Common myeloid progenitor, CD34-positive (primary cell): ENCODE measurements at regions not wholly inside any gene's neighbourhood (a gene's known extent, or its start where the extent isn't known, plus 50 kb on each side); places are given as distances from the start of the nearest gene placed in this dataset.
"Not testable (repeated sequence)": the region's sequence is repeated elsewhere in the genome, so short reads cannot be mapped to it uniquely, and the experiment has no call there.

Experiments
- CTCF ChIA-PET: fragments of 350-600 bp; sonication (Branson Sonifier 250); formaldehyde crosslinking; loops from one replicate; lab custom pipeline; 2021; ENCODE audit warnings: antibody characterized with exemption; lab: Charles Lee
- POLR2A ChIA-PET: fragments of 350-600 bp; sonication (Branson Sonifier 250); formaldehyde crosslinking; loops from one replicate; lab custom pipeline; 2021; ENCODE audit warnings: antibody characterized with exemption; lab: Charles Lee
- DNase-seq, 3 donors: peaks; one replicate each; pipeline versions ENCODE4 v3.0.0 to v3.0.0-alpha.2; 2013
- H3K27ac ChIP-seq, 2 experiments: 1 replicate in 1 of 2; 2 replicates in 1 of 2; pipeline ENCODE4 v1.7.0; 2013; ENCODE audit warnings: inconsistent platforms in 2 of 2, low read length in 2 of 2, mild to moderate bottlenecking in 2 of 2, low read depth in 1 of 2, moderate library complexity in 1 of 2; ENCODE audit not compliant: severe bottlenecking in 2 of 2, insufficient read depth in 1 of 2, poor library complexity in 1 of 2
- H3K27me3 ChIP-seq, 5 experiments: replicated peaks in 2 of 5; 1 replicate in 3 of 5; 2 replicates in 2 of 5; pipeline versions ENCODE4 v1.6.1 to v1.7.0; 2013; ENCODE audit warnings: low read length in 4 of 5, mild to moderate bottlenecking in 2 of 5, moderate library complexity in 2 of 5, inconsistent platforms in 1 of 5; ENCODE audit not compliant: insufficient read depth in 5 of 5, control insufficient read depth in 4 of 5
- H3K36me3 ChIP-seq, 4 experiments: 1 replicate in 2 of 4; 2 replicates in 2 of 4; pipeline versions ENCODE4 v1.6.1 to v1.7.0; 2013; ENCODE audit warnings: low read length in 3 of 4, control low read depth in 1 of 4, mild to moderate bottlenecking in 1 of 4; ENCODE audit not compliant: control insufficient read depth in 4 of 4, insufficient read depth in 4 of 4
- H3K4me1 ChIP-seq, 4 experiments: 1 replicate in 3 of 4; 2 replicates in 1 of 4; pipeline versions ENCODE4 v1.6.1 to v1.7.1; 2013; ENCODE audit warnings: low read length in 3 of 4, mild to moderate bottlenecking in 3 of 4, control low read depth in 1 of 4, inconsistent platforms in 1 of 4, moderate library complexity in 1 of 4; ENCODE audit not compliant: control insufficient read depth in 4 of 4, insufficient read depth in 4 of 4; ENCODE audit errors: control extremely low read depth in 1 of 4
- H3K4me3 ChIP-seq, 7 experiments: 1 replicate in 4 of 7; 2 replicates in 3 of 7; pipeline versions ENCODE4 v1.5.1 to v1.7.0; 2013; ENCODE audit warnings: mild to moderate bottlenecking in 7 of 7, low read length in 6 of 7, moderate library complexity in 6 of 7, inconsistent platforms in 2 of 7, low read depth in 2 of 7, control low read depth in 1 of 7; ENCODE audit not compliant: insufficient read depth in 4 of 7, control insufficient read depth in 1 of 7; ENCODE audit errors: extremely low read depth in 1 of 7
- H3K9me3 ChIP-seq, 5 experiments: 1 replicate in 4 of 5; 2 replicates in 1 of 5; pipeline versions ENCODE4 v1.6.1 to v1.7.1; 2013; ENCODE audit warnings: low read length in 4 of 5, mild to moderate bottlenecking in 2 of 5, inconsistent platforms in 1 of 5, low read depth in 1 of 5, moderate library complexity in 1 of 5; ENCODE audit not compliant: control insufficient read depth in 4 of 5, insufficient read depth in 2 of 5; ENCODE audit errors: control extremely low read depth in 1 of 5
- WGBS: methylation state at CpG from one replicate; pipeline ENCODE4 v1.1.5; 2013; ENCODE audit not compliant: insufficient coverage; 5-methylcytosine and 5-hydroxymethylcytosine counted together

GRCh38 chr9:119675951-119676350 is 306.7 kb upstream of the BRINP1 start:
- ChIA-PET POLR2A (no interaction called here), CTCF (no interaction called here)
- H3K36me3 ChIP-seq, result no peaks in the 10 kb centered on the region
- DNase-seq, result no peak
- no peaks in the 10 kb centered on the region for H3K4me1 ChIP-seq
- H3K9me3 ChIP-seq, result no peaks in the 10 kb centered on the region
- no peak overlapping the region for H3K27ac ChIP-seq
- no peak overlapping the region for H3K4me3 ChIP-seq
- H3K27me3 ChIP-seq, result no peaks in the 10 kb centered on the region
- 54% methylated on average over 3 of the region's 3 CpGs for WGBS

GRCh38 chr9:119672763-119673162 is 303.5 kb upstream of the BRINP1 start:
- H3K27ac ChIP-seq, POLR2A ChIA-PET, CTCF ChIA-PET, H3K4me3 ChIP-seq, H3K36me3 ChIP-seq, DNase-seq, H3K27me3 ChIP-seq, H3K9me3 ChIP-seq, H3K4me1 ChIP-seq: not testable (repeated sequence)
- WGBS, result 100% methylated on average over 1 of the region's 4 CpGs

GRCh38 chr9:119667916-119668315 is 298.7 kb upstream of the BRINP1 start:
- CTCF ChIA-PET, result no interaction called here

GRCh38 chr9:119667163-119667562 is 297.9 kb upstream of the BRINP1 start:
- 83% methylated on average over 1 of the region's 2 CpGs for WGBS
- CTCF ChIA-PET, result no interaction called here

More at GRCh38 chr9:119667916-119668315, 298.7 kb upstream of the BRINP1 start:
- H3K4me3 ChIP-seq, result no peak overlapping the region
- H3K9me3 ChIP-seq, result no peaks in the 10 kb centered on the region
- no peaks in the 10 kb centered on the region for H3K27me3 ChIP-seq
- DNase-seq, result no peak
- POLR2A ChIA-PET, result no interaction called here
- no peak overlapping the region for H3K27ac ChIP-seq
- H3K4me1 ChIP-seq, result no peaks in the 10 kb centered on the region
- WGBS, result 100% methylated on average over 2 of the region's 2 CpGs
- H3K36me3 ChIP-seq, result no peaks in the 10 kb centered on the region

GRCh38 chr9:119662329-119662728 is 293.1 kb upstream of the BRINP1 start:
- DNase-seq, result no peak
- 92% methylated on average over 3 of the region's 4 CpGs for WGBS
- Histone ChIP-seq H3K4me3 (no peak overlapping the region), H3K9me3 (no peaks in the 10 kb centered on the region), H3K4me1 (no peaks in the 10 kb centered on the region), H3K27ac (no peak overlapping the region), H3K27me3 (no peaks in the 10 kb centered on the region), H3K36me3 (no peaks in the 10 kb centered on the region)
- ChIA-PET POLR2A (no interaction called here), CTCF (no interaction called here)

More at GRCh38 chr9:119667163-119667562, 297.9 kb upstream of the BRINP1 start:
- POLR2A ChIA-PET, result no interaction called here
- no peaks in the 10 kb centered on the region for H3K36me3 ChIP-seq
- H3K4me3 ChIP-seq, result no peak overlapping the region
- H3K27me3 ChIP-seq, result no peaks in the 10 kb centered on the region
- no peak for DNase-seq
- H3K9me3 ChIP-seq, result no peaks in the 10 kb centered on the region
- no peaks in the 10 kb centered on the region for H3K4me1 ChIP-seq
- H3K27ac ChIP-seq, result no peak overlapping the region

- Histone ChIP-seq H3K27me3 (no peaks in the 10 kb centered on the region), H3K9me3 (no peaks in the 10 kb centered on the region), H3K4me3 (no peak overlapping the region), H3K36me3 (no peaks in the 10 kb centered on the region), H3K4me1 (no peaks in the 10 kb centered on the region), H3K27ac (no peak overlapping the region)
- WGBS, result 100% methylated on average over 1 of the region's 5 CpGs
- no peak for DNase-seq
- CTCF ChIA-PET, result no interaction called here
- POLR2A ChIA-PET, result no interaction called here
These were observed 283.7 kb upstream of the BRINP1 start for GRCh38 chr9:119652931-119653330.

- no peak for DNase-seq
- Histone ChIP-seq H3K27me3 (no peaks in the 10 kb centered on the region), H3K9me3 (no peaks in the 10 kb centered on the region), H3K36me3 (no peaks in the 10 kb centered on the region), H3K4me3 (no peak overlapping the region), H3K27ac (no peak overlapping the region), H3K4me1 (no peaks in the 10 kb centered on the region)
- ChIA-PET CTCF (no interaction called here), POLR2A (no interaction called here)
These were observed 280.0 kb upstream of the BRINP1 start for GRCh38 chr9:119649205-119649604.
